ENCODE measurements at regions not wholly inside any gene's neighbourhood (a gene's known extent, or its start where the extent isn't known, plus 50 kb on each side); places are given as distances from the start of the nearest gene placed in this dataset.

DNA sequence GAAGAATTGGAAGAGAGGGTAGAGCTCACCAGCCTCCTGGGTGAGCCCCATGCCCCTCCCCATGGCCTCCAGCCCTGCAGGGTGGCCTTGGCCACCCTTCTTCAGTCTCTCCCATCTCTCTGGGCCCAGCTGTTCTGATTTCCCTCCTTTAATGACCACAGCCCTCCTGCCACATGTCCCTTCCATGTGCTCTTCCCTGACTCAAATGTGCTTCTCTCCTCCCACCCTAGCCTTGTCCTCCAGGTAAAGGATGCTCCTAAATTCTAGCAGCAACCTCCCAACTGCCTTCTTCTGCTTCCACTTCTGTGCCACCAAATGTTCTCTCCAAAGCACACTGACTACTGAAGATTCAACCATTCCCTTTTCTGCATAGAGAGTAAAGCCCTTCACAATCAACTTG, 83.0 kb downstream of the ADRA2C start:
- TF ChIP-seq ATF3 (IDR thresholded peaks at IDR 0.05; ENCODE audit: borderline replicate concordance, extremely low read depth, low read depth, low read length) (no peak), MYB (IDR thresholded peaks at IDR 0.05; ENCODE audit: borderline replicate concordance, low read depth, low read length) (no peak), NFIC (IDR thresholded peaks at IDR 0.05; ENCODE audit: low read depth, low read length) (no peak), WRNIP1 (IDR thresholded peaks at IDR 0.05; ENCODE audit: borderline replicate concordance, low read depth, low read length) (no peak), POLR2AphosphoS5 (IDR thresholded peaks at IDR 0.05; ENCODE audit: low read length) (no peak), CHD2 (IDR thresholded peaks at IDR 0.05; ENCODE audit: borderline replicate concordance, low read depth, low read length) (no peak), SMAD1 (IDR thresholded peaks at IDR 0.05; ENCODE audit: low read depth, partially characterized antibody) (no peak), GABPA (IDR thresholded peaks at IDR 0.05; ENCODE audit: low read depth) (no peak), NR2C1 (IDR thresholded peaks at IDR 0.05) (no peak), GATAD2B (conservative IDR thresholded peaks at IDR 0.05; ENCODE audit: low read depth) (no peak), RAD51 (IDR thresholded peaks at IDR 0.05) (no peak)
- no peak for ATAC-seq
- H3K9ac ChIP-seq (ENCODE audit: control insufficient read depth, insufficient read depth, low read length), result no peak overlapping the region
- no peaks in the 10 kb centered on the region for H3K4me1 ChIP-seq (ENCODE audit: control insufficient read depth, insufficient read depth, low read length)
- no peak overlapping the region for H3K4me2 ChIP-seq (ENCODE audit: control insufficient read depth, insufficient read depth)
- FAIRE-seq, result no peak
- no peak overlapping the region for H2AFZ ChIP-seq (ENCODE audit: control insufficient read depth, low read depth, low read length)
- CTCF ChIA-PET, result no interaction called here
- intact Hi-C loops (cut with micrococcal nuclease; ENCODE audit: unreplicated experiment) (no loop called here), in situ Hi-C loops (cut with MboI) (no loop called here)
- no peaks in the 10 kb centered on the region; the same call in 2 of the 3 replicates for H3K9me3 ChIP-seq (replicated peaks; ENCODE audit: control insufficient read depth, insufficient read depth, low read length)
- H3K36me3 ChIP-seq (ENCODE audit: control insufficient read depth in 2 of 2, insufficient read depth in 2 of 2, low read length in 1 of 2), result no peaks in the 10 kb centered on the region
- RAD21 ChIA-PET (ENCODE audit: unreplicated experiment), result no interaction called here
- POLR2A ChIA-PET, result no interaction called here
- H3K27ac ChIP-seq (ENCODE audit: control insufficient read depth, insufficient read depth), result no peak overlapping the region
- DNase-seq (ENCODE audit: low read depth, low spot score), result no peak
- SMC1A ChIA-PET (ENCODE audit: uncharacterized antibody, unreplicated experiment), result interaction anchor here (0.6 kb wide), 1 partner anchor 113 kb away, joined by 3 read pairs; no protein-coding TSS in a partner anchor
- H3K4me3 ChIP-seq, result no peak overlapping the region
- BruUV-seq (replicated peaks), result no TSS peak
- H3K79me2 ChIP-seq (ENCODE audit: control insufficient read depth, insufficient read depth, low read length), result no peaks in the 10 kb centered on the region
- no peaks in the 10 kb centered on the region for H4K20me1 ChIP-seq (ENCODE audit: control insufficient read depth, insufficient read depth)
- no peaks in the 10 kb centered on the region for H3K27me3 ChIP-seq (replicated peaks in 1 of 2; ENCODE audit: control insufficient read depth in 2 of 2, insufficient read depth in 2 of 2, low read length in 1 of 2)

All from GM12878 (cell line).